GM12892 (cell line): ENCODE measurements at regions not wholly inside any gene's neighbourhood (a gene's known extent, or its start where the extent isn't known, plus 50 kb on each side); places are given as distances from the start of the nearest gene placed in this dataset.

Experiments
- DNase-seq: peaks from one replicate; pipeline ENCODE4 v3.0.0; 2011; ENCODE audit not compliant: insufficient read length
- FAIRE-seq: peaks from 2 replicates; lab custom pipeline; 2011; peaks lifted over from hg19 to GRCh38; lab: Jason Lieb, UNC
- POLR2A ChIP-seq: IDR thresholded peaks from 2 replicates; pipeline ENCODE4 v1.6.1; 2011; ENCODE audit warnings: low read depth, low read length, control low read depth
- POLR2AphosphoS5 ChIP-seq: IDR thresholded peaks from 2 replicates; pipeline ENCODE4 v1.6.1; 2011; ENCODE audit warnings: low read depth, low read length, control low read depth
- TAF1 ChIP-seq: IDR thresholded peaks from 2 replicates; pipeline ENCODE4 v1.6.1; 2011; ENCODE audit warnings: low read depth, mild to moderate bottlenecking, control low read depth, low read length, borderline replicate concordance

GRCh38 chr1:166221316-166221715 lies 54.5 kb upstream of the FAM78B start:
- no peak for TF ChIP-seq POLR2AphosphoS5
- TF ChIP-seq TAF1: no peak
- TF ChIP-seq POLR2A: no peak
- no peak for FAIRE-seq
- DNase-seq: no peak

DNA sequence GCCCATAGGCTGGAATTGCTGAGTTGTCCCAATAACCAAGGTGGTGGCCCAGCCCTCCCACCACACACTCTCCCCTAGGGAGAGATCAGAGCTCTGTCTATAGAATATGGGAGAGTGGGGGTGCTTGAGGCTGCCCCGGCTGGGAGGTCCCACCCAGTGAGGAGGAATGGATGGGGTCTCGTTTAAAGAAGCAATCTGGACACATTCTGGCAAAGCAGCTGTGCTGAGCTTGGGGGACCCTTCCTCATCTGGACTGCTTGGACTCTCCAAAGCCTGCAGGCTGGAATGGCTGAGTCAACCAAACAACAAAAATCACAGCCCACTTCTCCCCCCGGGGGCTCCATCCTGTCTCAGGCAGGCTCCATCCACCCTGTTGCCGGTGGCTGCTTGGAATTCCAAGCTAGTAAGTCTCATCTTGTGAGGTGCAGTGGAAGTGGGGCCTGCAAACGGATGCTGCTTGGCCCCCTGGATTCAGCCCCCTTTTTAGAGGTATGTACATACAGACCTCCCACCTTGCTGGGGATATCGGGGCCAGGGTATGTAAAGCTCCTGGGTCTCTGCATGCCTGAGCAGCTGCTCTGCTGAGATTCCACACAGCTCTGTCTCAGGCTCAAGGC lies 67.1 kb upstream of the FAM78B start:
- FAIRE-seq: no peak
- DNase-seq: no peak
- no peak for TF ChIP-seq POLR2AphosphoS5

DNA sequence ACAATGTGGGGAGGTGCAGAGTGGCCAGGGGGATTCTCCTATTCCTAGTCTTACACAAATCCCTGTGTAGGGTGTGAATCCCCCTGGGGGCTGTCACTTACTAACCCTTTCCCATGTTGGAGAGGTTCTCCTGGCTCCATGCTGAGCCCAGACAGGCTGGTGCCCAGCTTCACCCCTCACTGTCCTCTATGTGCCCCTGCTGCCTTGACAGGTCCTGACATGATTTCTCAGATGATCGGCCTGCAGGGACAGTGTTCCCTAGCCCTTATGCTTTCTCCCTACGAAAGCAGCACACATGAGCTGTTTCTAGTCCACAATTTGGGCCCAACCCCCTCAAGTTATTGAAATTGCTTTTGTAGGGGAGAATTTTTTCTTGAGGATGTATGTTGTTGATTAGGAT lies 68.9 kb upstream of the FAM78B start:
- FAIRE-seq: no peak

GRCh38 chr1:166237675-166238074 lies 70.9 kb upstream of the FAM78B start:
- no peak for FAIRE-seq
- TF ChIP-seq POLR2AphosphoS5 (no peak), TAF1 (no peak), POLR2A (no peak)
- no peak for DNase-seq

More for the DNA sequence above, 68.9 kb upstream of the FAM78B start:
- no peak for TF ChIP-seq POLR2AphosphoS5
- no peak for TF ChIP-seq POLR2A
- no peak for TF ChIP-seq TAF1
- DNase-seq: no peak

- TF ChIP-seq TAF1 (no peak), POLR2A (no peak), POLR2AphosphoS5 (no peak)
- DNase-seq: no peak
- FAIRE-seq: no peak
These were observed 86.4 kb upstream of the FAM78B start for GRCh38 chr1:166253076-166253779.

DNA sequence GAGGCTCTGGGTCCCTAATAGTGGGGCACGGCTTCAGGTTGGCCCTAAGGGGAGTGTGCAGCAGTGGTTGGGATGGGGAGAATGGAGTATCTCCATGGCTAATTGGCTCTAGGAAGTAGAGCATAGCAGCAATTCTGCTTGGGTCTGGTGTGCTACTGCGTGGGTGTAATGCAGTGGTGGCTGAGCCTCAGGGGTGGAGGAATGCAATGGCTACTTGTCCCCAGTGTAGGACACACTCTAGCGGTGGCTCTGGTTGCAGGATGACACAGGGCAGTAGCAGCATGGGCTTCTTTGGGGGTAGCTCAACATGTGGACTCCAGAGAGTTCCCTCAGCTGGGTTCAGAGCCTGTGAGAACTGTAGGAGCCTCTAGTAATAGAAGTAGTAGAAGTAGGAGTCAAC lies 91.2 kb upstream of the FAM78B start:
- TF ChIP-seq TAF1 (no peak), POLR2A (no peak), POLR2AphosphoS5 (no peak)
- DNase-seq (no peak), FAIRE-seq (peak; percentile 40)

GRCh38 chr1:166261511-166261910 lies 94.7 kb upstream of the FAM78B start:
- no peak for DNase-seq
- no peak for TF ChIP-seq TAF1
- no peak for TF ChIP-seq POLR2A
- no peak for TF ChIP-seq POLR2AphosphoS5
- no peak for FAIRE-seq

DNA sequence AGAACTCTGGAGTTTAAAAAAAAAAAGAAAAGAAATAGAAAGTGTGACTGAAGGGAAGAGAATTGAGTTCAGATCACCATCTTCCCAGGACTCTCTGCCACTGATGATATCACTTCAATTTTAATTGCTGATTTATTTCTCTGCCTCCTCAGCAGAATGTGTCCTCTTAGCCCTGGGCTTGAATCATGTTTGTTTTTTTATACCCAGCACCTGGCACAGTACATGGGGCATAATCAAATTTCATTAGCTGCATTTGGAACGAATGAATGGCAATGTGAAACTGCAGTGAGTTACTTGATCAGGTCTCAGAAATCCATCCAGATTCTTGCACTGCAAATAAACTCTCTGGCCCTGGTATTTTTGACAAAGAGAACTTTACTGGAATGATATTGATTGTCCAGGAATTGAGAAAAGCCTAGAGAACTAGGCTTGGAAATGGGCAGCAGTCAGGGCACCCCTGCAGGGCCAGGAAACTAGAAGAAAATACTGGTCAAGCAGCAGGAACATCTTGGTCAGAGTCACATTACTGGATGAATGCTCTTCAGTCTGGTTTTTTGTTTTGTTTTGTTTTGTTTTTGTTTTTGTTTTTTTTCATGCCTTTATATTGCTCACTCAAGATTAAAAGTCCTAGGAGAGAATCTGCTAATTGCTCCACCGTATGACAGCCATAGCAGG lies 103.8 kb upstream of the FAM78B start:
- DNase-seq: no peak
- no peak for FAIRE-seq
- TF ChIP-seq TAF1 (no peak), POLR2A (no peak), POLR2AphosphoS5 (no peak)

GRCh38 chr1:166271151-166271538 lies 104.3 kb upstream of the FAM78B start:
- no peak for TF ChIP-seq TAF1
- TF ChIP-seq POLR2AphosphoS5: no peak
- TF ChIP-seq POLR2A: no peak
- no peak for DNase-seq
- FAIRE-seq: no peak

- FAIRE-seq (no peak), DNase-seq (no peak)
These were observed 105.4 kb upstream of the FAM78B start for GRCh38 chr1:166272155-166272554.

DNA sequence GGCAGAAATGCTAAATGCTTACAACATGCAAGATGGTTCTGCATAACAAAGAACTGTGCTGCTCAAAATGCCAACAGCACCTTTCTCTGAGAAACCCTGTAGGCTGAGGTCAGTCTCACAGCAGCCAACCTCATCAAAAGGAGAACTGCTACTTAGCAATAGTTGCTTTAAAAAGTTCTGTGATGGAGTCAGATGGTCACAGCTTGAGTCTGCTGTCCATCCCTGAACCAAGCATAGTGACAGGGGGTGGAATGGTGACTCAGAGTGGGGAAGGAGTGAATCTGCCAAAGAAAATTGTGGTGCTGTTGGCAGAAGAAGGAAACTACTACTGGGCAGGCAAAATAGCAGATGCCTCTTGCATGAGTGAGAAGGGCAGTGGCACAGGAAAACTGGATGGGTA lies 106.0 kb upstream of the FAM78B start:
- FAIRE-seq (no peak), DNase-seq (no peak)
- TF ChIP-seq TAF1: no peak
- no peak for TF ChIP-seq POLR2A
- no peak for TF ChIP-seq POLR2AphosphoS5

More at GRCh38 chr1:166272155-166272554, 105.4 kb upstream of the FAM78B start:
- TF ChIP-seq TAF1: no peak
- no peak for TF ChIP-seq POLR2A
- TF ChIP-seq POLR2AphosphoS5: no peak

- TF ChIP-seq POLR2A: no peak
- no peak for TF ChIP-seq POLR2AphosphoS5
- no peak for TF ChIP-seq TAF1
- no peak for FAIRE-seq
- DNase-seq: no peak
These were observed 106.8 kb upstream of the FAM78B start for GRCh38 chr1:166273618-166274017.
